NT2/D1 (cell line): ENCODE measurements at regions not wholly inside any gene's neighbourhood (a gene's known extent, or its start where the extent isn't known, plus 50 kb on each side); places are given as distances from the start of the nearest gene placed in this dataset.

Source experiments
- SUZ12 ChIP-seq: IDR thresholded peaks from 2 replicates; pipeline ENCODE4 v1.6.1; 2011; ENCODE audit not compliant: insufficient read length, insufficient read depth; ENCODE audit errors: extremely low read depth
- YY1 ChIP-seq: IDR thresholded peaks from 2 replicates; pipeline ENCODE4 v1.6.1; 2011; ENCODE audit not compliant: insufficient read length, insufficient read depth
- ZNF274 ChIP-seq: IDR thresholded peaks from 2 replicates; pipeline ENCODE4 v1.6.1; 2011; ENCODE audit warnings: mild to moderate bottlenecking, low read depth, low read length

DNA sequence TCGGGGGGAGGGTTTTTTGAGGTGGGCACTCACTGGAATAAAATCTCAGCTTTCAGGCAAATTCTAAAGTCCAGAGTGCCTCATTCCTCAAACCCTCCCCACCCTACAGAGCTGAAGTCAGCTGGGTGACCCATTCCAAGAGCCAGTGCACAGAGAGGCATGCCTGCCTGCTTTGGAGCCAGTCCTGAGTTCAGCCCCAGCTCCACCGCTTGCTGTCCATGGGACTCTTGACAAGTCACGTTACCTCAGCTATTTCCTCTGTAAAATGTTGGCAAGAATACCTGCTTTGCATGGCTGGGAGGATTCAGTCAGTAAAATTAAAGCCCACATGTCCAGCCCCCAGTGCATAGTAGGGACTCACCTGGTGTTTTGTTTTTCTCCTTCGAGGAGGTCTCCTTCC lies 125.9 kb upstream of the PJA1 start:
- no peak for TF ChIP-seq SUZ12
- TF ChIP-seq YY1 = no peak
- no peak for TF ChIP-seq ZNF274
